NB4 (cell line): ENCODE measurements at regions not wholly inside any gene's neighbourhood (a gene's known extent, or its start where the extent isn't known, plus 50 kb on each side); places are given as distances from the start of the nearest gene placed in this dataset.

Experiments
- CTCF ChIP-seq: IDR thresholded peaks from one replicate; pipeline ENCODE4 v1.5.1; 2012; ENCODE audit warnings: low read depth, low read length
- MAX ChIP-seq: IDR thresholded peaks from 2 replicates; pipeline ENCODE4 v1.6.1; 2011; ENCODE audit warnings: low read depth, low read length
- MYC ChIP-seq: IDR thresholded peaks from 2 replicates; pipeline ENCODE4 v1.6.1; 2011; ENCODE audit warnings: low read depth, low read length
- POLR2A ChIP-seq: IDR thresholded peaks from 2 replicates; pipeline ENCODE4 v1.6.1; 2011; ENCODE audit warnings: mild to moderate bottlenecking; ENCODE audit not compliant: insufficient read length; ENCODE audit errors: extremely low read depth

DNA sequence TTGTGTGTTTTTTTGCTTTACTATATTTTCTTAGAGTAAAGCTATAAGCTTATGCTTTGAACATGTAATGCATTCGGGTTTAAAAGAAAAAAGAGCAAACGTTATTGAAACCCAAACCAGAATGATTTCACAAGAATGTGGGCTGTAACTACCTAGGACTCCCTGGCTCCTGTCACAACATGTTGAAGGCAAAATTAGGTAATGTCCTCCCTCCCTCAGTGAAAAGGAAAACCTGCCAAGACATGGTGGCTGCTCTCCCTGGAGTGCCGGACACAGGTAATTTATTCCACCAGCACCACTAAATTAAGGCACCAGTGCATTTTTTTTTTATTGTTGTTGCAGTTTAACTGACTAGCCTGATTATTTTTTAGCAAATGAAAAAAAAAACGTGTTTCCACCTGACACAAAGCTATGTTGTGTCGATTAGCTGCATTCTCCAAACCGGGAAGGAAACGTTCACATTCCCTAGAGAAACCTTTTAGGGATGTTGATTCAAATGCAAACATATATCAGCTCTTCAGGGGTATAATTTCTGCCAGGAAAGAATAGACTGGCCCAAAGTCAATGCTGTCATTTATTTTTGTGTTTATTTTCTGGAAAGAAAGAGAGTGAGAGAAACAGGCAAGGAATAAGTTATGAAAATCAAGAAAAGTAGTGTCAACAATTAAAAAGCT lies 134.6 kb downstream of the CCDC34 start:
- TF ChIP-seq CTCF (no peak), POLR2A (no peak), MAX (no peak), MYC (no peak)
